Left ventricle myocardium inferior (tissue), 1 donor: ENCODE measurements at regions not wholly inside any gene's neighbourhood (a gene's known extent, or its start where the extent isn't known, plus 50 kb on each side); places are given as distances from the start of the nearest gene placed in this dataset.

Experiments used
- DNase-seq: peaks from one replicate; pipeline ENCODE4 v3.0.0-alpha.2; 2020
- H3K27ac ChIP-seq: fragments of 200-600 bp; replicated peaks from 2 replicates; pipeline ENCODE4 v1.8.0; 2021
- H3K27me3 ChIP-seq: fragments of 200-600 bp; 2 replicates; pipeline ENCODE4 v1.8.0; 2021; ENCODE audit warnings: low read depth
- H3K36me3 ChIP-seq: fragments of 200-600 bp; 2 replicates; pipeline ENCODE4 v1.8.0; 2021
- H3K4me1 ChIP-seq: fragments of 200-600 bp; 2 replicates; pipeline ENCODE4 v1.8.0; 2021
- H3K4me3 ChIP-seq: fragments of 200-600 bp; 2 replicates; pipeline ENCODE4 v1.8.0; 2021; ENCODE audit warnings: mild to moderate bottlenecking, moderate library complexity
- H3K9me3 ChIP-seq: fragments of 200-600 bp; replicated peaks from 2 replicates; pipeline ENCODE4 v1.8.0; 2021
- CTCF ChIP-seq: fragments of 200-600 bp; IDR thresholded peaks from 2 replicates; pipeline ENCODE4 v1.8.0; 2021; ENCODE audit warnings: antibody characterized with exemption, mild to moderate bottlenecking, borderline replicate concordance
- intact Hi-C: fragments of 100-400 bp; cut with micrococcal nuclease; formaldehyde crosslinking; loops from one replicate; pipeline ENCODE4 v1.11.0; 2022
- donor health status: DM: no; HTN: yes; CAD: no; lungs with severe emphysema.

- H3K4me3 ChIP-seq, result no peak overlapping the region
- no peaks in the 10 kb centered on the region for H3K36me3 ChIP-seq
- H3K27me3 ChIP-seq, result peaks cover 18% of the 10 kb centered on the region
- H3K27ac ChIP-seq, result no peak overlapping the region
- no peak for TF ChIP-seq CTCF
- H3K9me3 ChIP-seq, result no peaks in the 10 kb centered on the region
- DNase-seq, result no peak
- intact Hi-C loops, result no loop called here
- no peaks in the 10 kb centered on the region for H3K4me1 ChIP-seq
These were observed 337.0 kb downstream of the BRD1 start for GRCh38 chr22:49490692-49491091.

- Histone ChIP-seq H3K9me3 (no peaks in the 10 kb centered on the region), H3K36me3 (no peaks in the 10 kb centered on the region), H3K27me3 (peaks cover 19% of the 10 kb centered on the region), H3K27ac (no peak overlapping the region), H3K4me3 (no peak overlapping the region), H3K4me1 (no peaks in the 10 kb centered on the region)
- DNase-seq, result no peak
- TF ChIP-seq CTCF, result no peak
- intact Hi-C loops, result no loop called here
These were observed 337.9 kb downstream of the BRD1 start for GRCh38 chr22:49489821-49490220.

DNA sequence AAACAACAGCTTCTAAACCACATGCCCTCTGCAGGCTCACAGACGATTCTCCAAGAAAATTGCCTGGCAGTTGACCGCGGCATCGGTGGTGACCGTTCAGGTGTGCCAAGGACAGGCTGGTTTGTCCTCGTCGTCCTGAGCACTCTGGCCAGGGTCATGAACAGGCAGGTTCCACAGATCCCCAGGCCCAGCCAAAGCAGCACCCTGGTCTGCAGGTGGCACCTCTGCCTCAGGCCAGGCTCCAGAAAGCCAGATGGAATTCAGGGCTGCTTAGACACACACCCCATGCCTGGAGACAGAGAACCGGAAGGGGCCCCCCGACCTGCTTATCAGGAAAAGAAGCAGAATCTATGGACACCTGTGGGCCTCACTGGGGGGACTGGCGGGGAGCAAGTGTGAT is 338.7 kb downstream of the BRD1 start:
- Histone ChIP-seq H3K4me3 (no peak overlapping the region), H3K9me3 (no peaks in the 10 kb centered on the region), H3K27ac (no peak overlapping the region), H3K36me3 (no peaks in the 10 kb centered on the region), H3K4me1 (no peaks in the 10 kb centered on the region), H3K27me3 (peaks cover 24% of the 10 kb centered on the region)
- TF ChIP-seq CTCF, result no peak
- intact Hi-C loops, result no loop called here
- no peak for DNase-seq

- H3K9me3 ChIP-seq, result no peaks in the 10 kb centered on the region
- DNase-seq, result no peak
- H3K36me3 ChIP-seq, result no peaks in the 10 kb centered on the region
- no peak overlapping the region for H3K27ac ChIP-seq
- intact Hi-C loops, result no loop called here
- peaks cover under 1% of the 10 kb centered on the region for H3K4me1 ChIP-seq
- peaks cover 34% of the 10 kb centered on the region for H3K27me3 ChIP-seq
- no peak overlapping the region for H3K4me3 ChIP-seq
- TF ChIP-seq CTCF, result no peak
These were observed 339.7 kb downstream of the BRD1 start for GRCh38 chr22:49487950-49488349.

DNA sequence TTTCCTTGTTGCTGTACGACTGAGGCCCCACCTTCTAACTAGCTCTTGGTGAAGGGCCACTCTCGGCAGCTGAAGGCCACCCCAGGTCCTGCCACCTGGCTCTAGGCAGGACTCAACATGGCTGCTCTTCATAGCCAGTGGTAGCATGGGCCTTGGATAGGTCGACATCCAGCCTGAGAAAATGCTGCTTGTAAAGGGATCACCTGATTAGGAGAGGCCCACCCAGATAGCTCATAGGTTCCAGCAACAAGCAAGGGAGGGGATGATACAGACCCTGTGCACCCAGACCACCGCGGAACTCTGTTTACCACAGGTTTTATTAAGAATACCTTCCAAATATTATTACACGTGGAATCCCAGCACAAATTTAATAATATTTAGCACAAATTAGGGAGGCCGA is 341.4 kb downstream of the BRD1 start:
- peaks cover 51% of the 10 kb centered on the region for H3K27me3 ChIP-seq
- intact Hi-C loops, result no loop called here
- no peak overlapping the region for H3K4me3 ChIP-seq
- H3K9me3 ChIP-seq, result no peaks in the 10 kb centered on the region
- no peaks in the 10 kb centered on the region for H3K36me3 ChIP-seq
- no peak for DNase-seq
- no peak overlapping the region for H3K27ac ChIP-seq
- peaks cover 14% of the 10 kb centered on the region for H3K4me1 ChIP-seq
- TF ChIP-seq CTCF, result no peak

GRCh38 chr22:49483946-49484345 is 343.7 kb downstream of the BRD1 start:
- no peaks in the 10 kb centered on the region for H3K36me3 ChIP-seq
- H3K4me3 ChIP-seq, result no peak overlapping the region
- intact Hi-C loops, result no loop called here
- no peak for DNase-seq
- no peaks in the 10 kb centered on the region for H3K9me3 ChIP-seq
- peaks cover 56% of the 10 kb centered on the region for H3K27me3 ChIP-seq
- H3K4me1 ChIP-seq, result peaks cover 14% of the 10 kb centered on the region
- no peak for TF ChIP-seq CTCF
- no peak overlapping the region for H3K27ac ChIP-seq
